ENCODE measurements at regions not wholly inside any gene's neighbourhood (a gene's known extent, or its start where the extent isn't known, plus 50 kb on each side); places are given as distances from the start of the nearest gene placed in this dataset.
"Not testable (repeated sequence)": the region's sequence is repeated elsewhere in the genome, so short reads cannot be mapped to it uniquely, and the experiment has no call there.

- no peaks in the 10 kb centered on the region for H3K36me3 ChIP-seq
- H3K4me1 ChIP-seq = no peaks in the 10 kb centered on the region
- no peaks in the 10 kb centered on the region for H3K9me3 ChIP-seq
- H3K27ac ChIP-seq = no peak overlapping the region
- no peak overlapping the region for H3K4me3 ChIP-seq
- DNase-seq (ENCODE audit: low spot score) = no peak
- TF ChIP-seq CTCF (IDR thresholded peaks at IDR 0.05) = no peak
- no peaks in the 10 kb centered on the region for H3K27me3 ChIP-seq
These were observed 611.3 kb downstream of the ETNK1 start for GRCh38 chr12:23236066-23236780.

GRCh38 chr12:23236811-23237210 is 611.8 kb downstream of the ETNK1 start:
- Histone ChIP-seq H3K27ac (no peak overlapping the region), H3K27me3 (no peaks in the 10 kb centered on the region), H3K36me3 (no peaks in the 10 kb centered on the region), H3K4me3 (no peak overlapping the region), H3K4me1 (no peaks in the 10 kb centered on the region), H3K9me3 (no peaks in the 10 kb centered on the region)
- no peak for TF ChIP-seq CTCF (IDR thresholded peaks at IDR 0.05)
- no peak for DNase-seq (ENCODE audit: low spot score)

- DNase-seq (ENCODE audit: low spot score) = no peak
- no peaks in the 10 kb centered on the region for H3K27me3 ChIP-seq
- TF ChIP-seq CTCF (IDR thresholded peaks at IDR 0.05) = no peak
- no peak overlapping the region for H3K27ac ChIP-seq
- H3K4me3 ChIP-seq = no peak overlapping the region
- no peaks in the 10 kb centered on the region for H3K4me1 ChIP-seq
- no peaks in the 10 kb centered on the region for H3K36me3 ChIP-seq
- H3K9me3 ChIP-seq = no peaks in the 10 kb centered on the region
These were observed 613.2 kb downstream of the ETNK1 start for GRCh38 chr12:23238190-23238589.

- no peaks in the 10 kb centered on the region for H3K4me1 ChIP-seq
- no peak overlapping the region for H3K27ac ChIP-seq
- H3K36me3 ChIP-seq = no peaks in the 10 kb centered on the region
- no peak overlapping the region for H3K4me3 ChIP-seq
- TF ChIP-seq CTCF (IDR thresholded peaks at IDR 0.05) = no peak
- no peaks in the 10 kb centered on the region for H3K9me3 ChIP-seq
- DNase-seq (ENCODE audit: low spot score) = no peak
- H3K27me3 ChIP-seq = no peaks in the 10 kb centered on the region
These were observed 614.0 kb downstream of the ETNK1 start for GRCh38 chr12:23238957-23239356.

GRCh38 chr12:23245186-23245585 is 620.2 kb downstream of the ETNK1 start:
- Histone ChIP-seq H3K27me3 (no peaks in the 10 kb centered on the region), H3K9me3 (no peaks in the 10 kb centered on the region), H3K36me3 (no peaks in the 10 kb centered on the region), H3K27ac (no peak overlapping the region), H3K4me3 (no peak overlapping the region), H3K4me1 (no peaks in the 10 kb centered on the region)
- TF ChIP-seq CTCF (IDR thresholded peaks at IDR 0.05) = no peak
- no peak for DNase-seq (ENCODE audit: low spot score)

- H3K27ac ChIP-seq = no peak overlapping the region
- no peaks in the 10 kb centered on the region for H3K36me3 ChIP-seq
- no peaks in the 10 kb centered on the region for H3K9me3 ChIP-seq
- TF ChIP-seq CTCF (IDR thresholded peaks at IDR 0.05) = no peak
- H3K4me3 ChIP-seq = no peak overlapping the region
- H3K27me3 ChIP-seq = no peaks in the 10 kb centered on the region
- DNase-seq (ENCODE audit: low spot score) = no peak
- no peaks in the 10 kb centered on the region for H3K4me1 ChIP-seq
These were observed 628.2 kb downstream of the ETNK1 start for GRCh38 chr12:23253191-23253590.

GRCh38 chr12:23253910-23254309 is 628.9 kb downstream of the ETNK1 start:
- H3K27ac ChIP-seq; H3K9me3 ChIP-seq; DNase-seq (ENCODE audit: low spot score); H3K4me1 ChIP-seq; H3K4me3 ChIP-seq; H3K27me3 ChIP-seq; H3K36me3 ChIP-seq: not testable (repeated sequence)

Measured in right atrium auricular region (tissue), 2 donors.